Upper lobe of left lung (tissue), 6 donors: ENCODE measurements at regions not wholly inside any gene's neighbourhood (a gene's known extent, or its start where the extent isn't known, plus 50 kb on each side); places are given as distances from the start of the nearest gene placed in this dataset.

ENCODE experiments used
- ATAC-seq, 2 donors: fragments of 200-7000 bp; cut with Tn5 transposase; one replicate each; pipeline ENCODE4 v1.9.1; 2022; ENCODE audit warnings: mild to moderate bottlenecking in 2 of 2, moderate library complexity in 2 of 2; ENCODE audit not compliant: low FRiP score in 2 of 2
- DNase-seq, 2 donors: peaks; one replicate each; pipeline ENCODE4 v3.0.0-alpha.2; 2019 to 2020
- H3K27ac ChIP-seq, 4 donors: fragments of 200-600 bp; sonication (generic); one replicate each; pipeline ENCODE4 v1.5.1; 2016 to 2019
- H3K27me3 ChIP-seq, 4 donors: fragments of 200-600 bp; sonication (generic); one replicate each; pipeline ENCODE4 v1.5.1; 2017 to 2019
- H3K36me3 ChIP-seq, 4 donors: fragments of 200-600 bp; sonication (generic); one replicate each; pipeline ENCODE4 v1.5.1; 2016 to 2019
- H3K4me1 ChIP-seq, 4 donors: fragments of 200-600 bp; sonication (generic); one replicate each; pipeline ENCODE4 v1.5.1; 2018 to 2019
- H3K4me3 ChIP-seq, 4 donors: fragments of 200-600 bp; sonication (generic); one replicate each; pipeline ENCODE4 v1.5.1; 2017 to 2019; ENCODE audit warnings: mild to moderate bottlenecking in 2 of 4, moderate library complexity in 1 of 4
- H3K9me3 ChIP-seq, 4 donors: fragments of 200-600 bp; sonication (generic); one replicate each; pipeline ENCODE4 v1.5.1; 2018 to 2019
- EP300 ChIP-seq, 4 donors: sonication (generic); formaldehyde crosslinking; IDR thresholded peaks; one replicate each; pipeline ENCODE4 v1.5.1; 2017; ENCODE audit warnings: antibody characterized with exemption in 4 of 4, control low read depth in 2 of 4
- POLR2A ChIP-seq, 4 donors: fragments of 450-650 bp; IDR thresholded peaks; one replicate each; pipeline ENCODE4 v1.5.1; 2016 to 2017; ENCODE audit warnings: antibody characterized with exemption in 4 of 4, mild to moderate bottlenecking in 2 of 4
- POLR2AphosphoS5 ChIP-seq, 2 donors: sonication (generic); formaldehyde crosslinking; IDR thresholded peaks; one replicate each; pipeline ENCODE4 v1.5.1; 2017; ENCODE audit warnings: antibody characterized with exemption in 2 of 2
- WGBS, 2 donors: methylation state at CpG; one replicate each; pipeline ENCODE4 v1.1.5; 2017 to 2018; 5-methylcytosine and 5-hydroxymethylcytosine counted together
- TF ChIP-seq, protein P1 (sequence below), 6 experiments: fragments of 450-650 bp in 4 of 6; fragments of 200-600 bp in 2 of 6; sonication (generic) in 2 of 6; IDR thresholded peaks; one replicate each; pipeline ENCODE4 v1.5.1; 2016 to 2019; ENCODE audit warnings: antibody characterized with exemption in 6 of 6
- donor health status: DM: no; HTN: no; CAD: no; lungs with moderate emphysema.
- donor health status: DM: no; HTN: yes; CAD: no; lungs with severe emphysema.

- ATAC-seq (no peak), DNase-seq (no peak)
- no peak overlapping the region for H3K27ac ChIP-seq
- TF ChIP-seq POLR2AphosphoS5 (IDR thresholded peaks at IDR 0.05) = no peak
- TF ChIP-seq POLR2A (IDR thresholded peaks at IDR 0.05) = no peak
- TF ChIP-seq, protein P1, sequence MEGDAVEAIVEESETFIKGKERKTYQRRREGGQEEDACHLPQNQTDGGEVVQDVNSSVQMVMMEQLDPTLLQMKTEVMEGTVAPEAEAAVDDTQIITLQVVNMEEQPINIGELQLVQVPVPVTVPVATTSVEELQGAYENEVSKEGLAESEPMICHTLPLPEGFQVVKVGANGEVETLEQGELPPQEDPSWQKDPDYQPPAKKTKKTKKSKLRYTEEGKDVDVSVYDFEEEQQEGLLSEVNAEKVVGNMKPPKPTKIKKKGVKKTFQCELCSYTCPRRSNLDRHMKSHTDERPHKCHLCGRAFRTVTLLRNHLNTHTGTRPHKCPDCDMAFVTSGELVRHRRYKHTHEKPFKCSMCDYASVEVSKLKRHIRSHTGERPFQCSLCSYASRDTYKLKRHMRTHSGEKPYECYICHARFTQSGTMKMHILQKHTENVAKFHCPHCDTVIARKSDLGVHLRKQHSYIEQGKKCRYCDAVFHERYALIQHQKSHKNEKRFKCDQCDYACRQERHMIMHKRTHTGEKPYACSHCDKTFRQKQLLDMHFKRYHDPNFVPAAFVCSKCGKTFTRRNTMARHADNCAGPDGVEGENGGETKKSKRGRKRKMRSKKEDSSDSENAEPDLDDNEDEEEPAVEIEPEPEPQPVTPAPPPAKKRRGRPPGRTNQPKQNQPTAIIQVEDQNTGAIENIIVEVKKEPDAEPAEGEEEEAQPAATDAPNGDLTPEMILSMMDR (IDR thresholded peaks at IDR 0.05) = no peak
- TF ChIP-seq EP300 (IDR thresholded peaks at IDR 0.05) = no peak
- H3K4me1 ChIP-seq = no peaks in the 10 kb centered on the region
- H3K9me3 ChIP-seq = no peaks in the 10 kb centered on the region
- H3K27me3 ChIP-seq = no peaks in the 10 kb centered on the region
- WGBS, 2 donors = 61 to 80% methylated on average over 1 to 5 of the region's 5 CpGs
- no peaks in the 10 kb centered on the region for H3K36me3 ChIP-seq
- no peak overlapping the region for H3K4me3 ChIP-seq
Observed at GRCh38 chrX:147405764-147406163, 506.0 kb upstream of the FMR1 start.

DNA sequence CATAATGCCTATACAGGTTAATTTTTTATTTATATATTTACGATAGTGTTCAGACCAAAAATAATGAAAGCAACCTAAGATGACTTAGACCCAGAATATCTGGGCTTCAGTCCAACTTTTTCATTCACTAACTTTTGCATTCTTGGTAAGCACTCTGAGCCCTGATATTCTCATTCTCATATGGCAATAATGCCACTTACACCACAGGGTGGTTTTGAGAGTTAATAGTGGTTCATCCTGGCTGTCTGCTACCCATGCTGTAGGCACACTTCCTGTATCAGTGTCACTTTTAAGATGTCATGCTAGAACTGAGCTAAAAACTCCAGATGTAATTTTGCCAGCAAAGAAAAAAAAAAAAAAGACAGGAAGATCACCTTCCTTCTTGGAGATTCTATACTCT, 508.7 kb upstream of the FMR1 start:
- 85 to 87% methylated on average over 1 of the region's 1 CpG for WGBS, 2 donors
- H3K27me3 ChIP-seq = no peaks in the 10 kb centered on the region

DNA sequence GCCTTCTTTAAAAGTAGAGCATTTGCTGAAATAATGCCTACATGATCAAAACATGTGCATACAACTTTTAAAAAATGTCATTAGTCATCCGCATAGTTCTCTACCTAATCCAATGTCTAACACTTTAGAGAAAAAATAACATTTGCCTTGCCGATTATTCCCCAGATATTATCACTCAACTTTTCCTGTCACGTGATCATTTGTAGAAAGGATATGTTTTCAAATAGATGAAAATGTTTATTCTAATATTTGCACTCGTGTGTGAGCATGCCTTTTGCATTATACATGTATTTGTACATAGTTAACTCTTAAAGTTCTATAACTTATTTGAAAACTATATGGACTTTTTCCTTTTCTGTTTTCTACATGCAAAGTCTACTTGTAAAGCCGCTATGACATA, 533.0 kb upstream of the FMR1 start:
- H3K27me3 ChIP-seq = no peaks in the 10 kb centered on the region
- TF ChIP-seq EP300 (IDR thresholded peaks at IDR 0.05) = no peak
- TF ChIP-seq, protein P1 (IDR thresholded peaks at IDR 0.05) = no peak
- TF ChIP-seq POLR2AphosphoS5 (IDR thresholded peaks at IDR 0.05) = no peak
- no peak for TF ChIP-seq POLR2A (IDR thresholded peaks at IDR 0.05)
- no peaks in the 10 kb centered on the region for H3K4me1 ChIP-seq
- DNase-seq (no peak), ATAC-seq (no peak)
- no peak overlapping the region for H3K4me3 ChIP-seq
- H3K27ac ChIP-seq = no peak overlapping the region
- 43 to 52% methylated on average over 5 of the region's 5 CpGs for WGBS, 2 donors
- no peaks in the 10 kb centered on the region for H3K9me3 ChIP-seq
- no peaks in the 10 kb centered on the region for H3K36me3 ChIP-seq

More for the DNA sequence above, 508.7 kb upstream of the FMR1 start:
- TF ChIP-seq POLR2AphosphoS5 (IDR thresholded peaks at IDR 0.05) (no peak), EP300 (IDR thresholded peaks at IDR 0.05) (no peak), POLR2A (IDR thresholded peaks at IDR 0.05) (no peak)
- TF ChIP-seq, protein P1 (IDR thresholded peaks at IDR 0.05) = no peak
- ATAC-seq (no peak), DNase-seq (no peak)
- Histone ChIP-seq H3K27ac (no peak overlapping the region), H3K9me3 (no peaks in the 10 kb centered on the region), H3K36me3 (no peaks in the 10 kb centered on the region), H3K4me1 (no peaks in the 10 kb centered on the region), H3K4me3 (no peak overlapping the region)

DNA sequence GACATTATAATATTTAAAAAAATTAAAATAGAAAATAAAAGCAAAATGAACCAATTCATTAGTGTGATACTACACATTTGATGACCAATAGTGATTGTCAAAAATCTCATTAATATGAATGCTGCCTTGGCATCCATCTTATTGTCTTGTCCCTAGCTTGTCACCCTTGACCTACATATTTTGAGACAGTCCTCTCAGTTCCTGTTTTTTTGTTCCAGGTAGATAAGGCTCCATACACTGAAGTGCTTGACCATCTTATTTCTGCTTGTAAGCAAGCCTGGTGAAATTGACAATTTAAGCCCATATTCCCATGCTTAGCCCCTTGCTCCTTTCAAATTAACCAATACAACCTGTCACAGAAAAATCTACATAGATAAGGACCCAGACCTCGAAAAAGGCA, 534.0 kb upstream of the FMR1 start:
- Histone ChIP-seq H3K27me3 (no peaks in the 10 kb centered on the region), H3K9me3 (no peaks in the 10 kb centered on the region)

More for the DNA sequence above, 534.0 kb upstream of the FMR1 start:
- TF ChIP-seq, protein P1 (IDR thresholded peaks at IDR 0.05) = no peak
- TF ChIP-seq EP300 (IDR thresholded peaks at IDR 0.05) (no peak), POLR2AphosphoS5 (IDR thresholded peaks at IDR 0.05) (no peak), POLR2A (IDR thresholded peaks at IDR 0.05) (no peak)
- no peaks in the 10 kb centered on the region for H3K4me1 ChIP-seq
- DNase-seq (no peak), ATAC-seq (no peak)
- no peak overlapping the region for H3K4me3 ChIP-seq
- WGBS, 2 donors = 30 to 34% methylated on average over 1 of the region's 1 CpG
- H3K27ac ChIP-seq = no peak overlapping the region
- no peaks in the 10 kb centered on the region for H3K36me3 ChIP-seq
